ENCODE measurements at regions not wholly inside any gene's neighbourhood (a gene's known extent, or its start where the extent isn't known, plus 50 kb on each side); places are given as distances from the start of the nearest gene placed in this dataset.

GRCh38 chr2:217396586-217396985 is 536.7 kb upstream of the TNP1 start:
- Histone ChIP-seq H2AFZ (ENCODE audit: low read length) (no peak overlapping the region), H3K36me3 (ENCODE audit: insufficient read depth, low read length) (no peaks in the 10 kb centered on the region), H3K4me2 (ENCODE audit: low read length) (no peak overlapping the region), H3K4me3 (ENCODE audit: low read depth, low read length, poor library complexity, severe bottlenecking) (no peak overlapping the region), H3K9me2 (ENCODE audit: insufficient read depth, low read length) (no peaks in the 10 kb centered on the region), H3K4me1 (ENCODE audit: insufficient read depth, low read length, poor library complexity, severe bottlenecking) (no peaks in the 10 kb centered on the region), H3K9me3 (ENCODE audit: low read length) (no peaks in the 10 kb centered on the region), H4K20me1 (ENCODE audit: insufficient read depth, low read length) (no peaks in the 10 kb centered on the region), H3K79me2 (ENCODE audit: insufficient read depth, low read depth, low read length) (no peaks in the 10 kb centered on the region), H3K27ac (ENCODE audit: low read depth, low read length, poor library complexity, severe bottlenecking) (no peak overlapping the region)
- DNase-seq (ENCODE audit: low spot score): no peak
- intact Hi-C loops (cut with micrococcal nuclease; ENCODE audit: unreplicated experiment): no loop called here
- TF ChIP-seq EZH2phosphoT487 (IDR thresholded peaks at IDR 0.05; ENCODE audit: borderline replicate concordance, low read depth, low read length) (no peak), CTCF (conservative IDR thresholded peaks at IDR 0.05; ENCODE audit: low read length) (no peak)
- ChIA-PET POLR2A (interaction anchor here (1.2 kb wide), 1 partner anchor 10 kb away, joined by 3 read pairs; no protein-coding TSS in a partner anchor), CTCF (ENCODE audit: unreplicated experiment) (no interaction called here)
- BruUV-seq (replicated peaks): no TSS peak

GRCh38 chr2:217396165-217396564 is 536.3 kb upstream of the TNP1 start:
- H3K4me3 ChIP-seq (ENCODE audit: low read depth, low read length, poor library complexity, severe bottlenecking): no peak overlapping the region
- CTCF ChIA-PET (ENCODE audit: unreplicated experiment): no interaction called here
- H3K27ac ChIP-seq (ENCODE audit: low read depth, low read length, poor library complexity, severe bottlenecking): no peak overlapping the region
- no peak overlapping the region for H3K4me2 ChIP-seq (ENCODE audit: low read length)
- no peaks in the 10 kb centered on the region for H3K79me2 ChIP-seq (ENCODE audit: insufficient read depth, low read depth, low read length)
- no TSS peak for BruUV-seq (replicated peaks)
- POLR2A ChIA-PET: interaction anchor here (1.2 kb wide), 1 partner anchor 9 kb away, joined by 3 read pairs; no protein-coding TSS in a partner anchor
- no peaks in the 10 kb centered on the region for H3K36me3 ChIP-seq (ENCODE audit: insufficient read depth, low read length)
- no peaks in the 10 kb centered on the region for H3K4me1 ChIP-seq (ENCODE audit: insufficient read depth, low read length, poor library complexity, severe bottlenecking)
- no peak overlapping the region for H2AFZ ChIP-seq (ENCODE audit: low read length)
- TF ChIP-seq EZH2phosphoT487 (IDR thresholded peaks at IDR 0.05; ENCODE audit: borderline replicate concordance, low read depth, low read length) (no peak), CTCF (conservative IDR thresholded peaks at IDR 0.05; ENCODE audit: low read length) (no peak)
- no peaks in the 10 kb centered on the region for H3K9me3 ChIP-seq (ENCODE audit: low read length)
- no peak for DNase-seq (ENCODE audit: low spot score)
- intact Hi-C loops (cut with micrococcal nuclease; ENCODE audit: unreplicated experiment): no loop called here
- H4K20me1 ChIP-seq (ENCODE audit: insufficient read depth, low read length): no peaks in the 10 kb centered on the region
- no peaks in the 10 kb centered on the region for H3K9me2 ChIP-seq (ENCODE audit: insufficient read depth, low read length)

- Histone ChIP-seq H3K27ac (ENCODE audit: low read depth, low read length, poor library complexity, severe bottlenecking) (no peak overlapping the region), H3K9me3 (ENCODE audit: low read length) (no peaks in the 10 kb centered on the region), H4K20me1 (ENCODE audit: insufficient read depth, low read length) (no peaks in the 10 kb centered on the region), H3K79me2 (ENCODE audit: insufficient read depth, low read depth, low read length) (no peaks in the 10 kb centered on the region), H3K36me3 (ENCODE audit: insufficient read depth, low read length) (no peaks in the 10 kb centered on the region), H3K4me2 (ENCODE audit: low read length) (no peak overlapping the region), H3K4me3 (ENCODE audit: low read depth, low read length, poor library complexity, severe bottlenecking) (no peak overlapping the region), H2AFZ (ENCODE audit: low read length) (no peak overlapping the region), H3K9me2 (ENCODE audit: insufficient read depth, low read length) (no peaks in the 10 kb centered on the region), H3K4me1 (ENCODE audit: insufficient read depth, low read length, poor library complexity, severe bottlenecking) (no peaks in the 10 kb centered on the region)
- BruUV-seq (replicated peaks): no TSS peak
- intact Hi-C loops (cut with micrococcal nuclease; ENCODE audit: unreplicated experiment): no loop called here
- DNase-seq (ENCODE audit: low spot score): no peak
- POLR2A ChIA-PET: interaction anchor here (0.6 kb wide), 1 partner anchor 8 kb away, joined by 3 read pairs; no protein-coding TSS in a partner anchor
- CTCF ChIA-PET (ENCODE audit: unreplicated experiment): no interaction called here
- no peak for TF ChIP-seq CTCF (conservative IDR thresholded peaks at IDR 0.05; ENCODE audit: low read length)
- no peak for TF ChIP-seq EZH2phosphoT487 (IDR thresholded peaks at IDR 0.05; ENCODE audit: borderline replicate concordance, low read depth, low read length)
Measured at GRCh38 chr2:217394510-217395351, 534.9 kb upstream of the TNP1 start.
